ENCODE measurements at regions not wholly inside any gene's neighbourhood (a gene's known extent, or its start where the extent isn't known, plus 50 kb on each side); places are given as distances from the start of the nearest gene placed in this dataset.

DNA sequence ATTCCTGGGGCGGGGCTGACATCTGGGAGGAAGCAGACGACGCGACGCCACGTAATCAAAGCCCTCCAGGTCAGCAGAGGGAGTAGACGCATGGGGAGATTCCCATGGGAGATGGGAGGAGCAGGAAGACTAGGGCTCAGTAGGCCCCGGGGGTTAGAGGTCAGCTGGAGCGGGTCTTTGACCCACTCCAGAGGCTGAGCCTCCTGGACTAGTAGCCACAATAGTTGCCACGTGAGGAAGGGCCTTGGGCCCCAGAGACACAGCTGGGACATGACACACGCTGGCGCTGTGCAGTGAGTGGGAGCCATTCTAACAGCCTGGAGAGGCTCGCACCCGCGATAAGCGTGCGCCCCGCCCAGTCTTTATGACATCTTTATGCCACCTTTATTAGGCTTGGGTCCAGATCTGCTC lies 95.7 kb upstream of the AMZ2 start (continued):
- TF ChIP-seq, protein P1, sequence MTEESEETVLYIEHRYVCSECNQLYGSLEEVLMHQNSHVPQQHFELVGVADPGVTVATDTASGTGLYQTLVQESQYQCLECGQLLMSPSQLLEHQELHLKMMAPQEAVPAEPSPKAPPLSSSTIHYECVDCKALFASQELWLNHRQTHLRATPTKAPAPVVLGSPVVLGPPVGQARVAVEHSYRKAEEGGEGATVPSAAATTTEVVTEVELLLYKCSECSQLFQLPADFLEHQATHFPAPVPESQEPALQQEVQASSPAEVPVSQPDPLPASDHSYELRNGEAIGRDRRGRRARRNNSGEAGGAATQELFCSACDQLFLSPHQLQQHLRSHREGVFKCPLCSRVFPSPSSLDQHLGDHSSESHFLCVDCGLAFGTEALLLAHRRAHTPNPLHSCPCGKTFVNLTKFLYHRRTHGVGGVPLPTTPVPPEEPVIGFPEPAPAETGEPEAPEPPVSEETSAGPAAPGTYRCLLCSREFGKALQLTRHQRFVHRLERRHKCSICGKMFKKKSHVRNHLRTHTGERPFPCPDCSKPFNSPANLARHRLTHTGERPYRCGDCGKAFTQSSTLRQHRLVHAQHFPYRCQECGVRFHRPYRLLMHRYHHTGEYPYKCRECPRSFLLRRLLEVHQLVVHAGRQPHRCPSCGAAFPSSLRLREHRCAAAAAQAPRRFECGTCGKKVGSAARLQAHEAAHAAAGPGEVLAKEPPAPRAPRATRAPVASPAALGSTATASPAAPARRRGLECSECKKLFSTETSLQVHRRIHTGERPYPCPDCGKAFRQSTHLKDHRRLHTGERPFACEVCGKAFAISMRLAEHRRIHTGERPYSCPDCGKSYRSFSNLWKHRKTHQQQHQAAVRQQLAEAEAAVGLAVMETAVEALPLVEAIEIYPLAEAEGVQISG (CRISPR knock-in tag; IDR thresholded peaks at IDR 0.05), result 0 out of 2 replicates have a peak, but pooled peaks have one; percentile 33

DNA sequence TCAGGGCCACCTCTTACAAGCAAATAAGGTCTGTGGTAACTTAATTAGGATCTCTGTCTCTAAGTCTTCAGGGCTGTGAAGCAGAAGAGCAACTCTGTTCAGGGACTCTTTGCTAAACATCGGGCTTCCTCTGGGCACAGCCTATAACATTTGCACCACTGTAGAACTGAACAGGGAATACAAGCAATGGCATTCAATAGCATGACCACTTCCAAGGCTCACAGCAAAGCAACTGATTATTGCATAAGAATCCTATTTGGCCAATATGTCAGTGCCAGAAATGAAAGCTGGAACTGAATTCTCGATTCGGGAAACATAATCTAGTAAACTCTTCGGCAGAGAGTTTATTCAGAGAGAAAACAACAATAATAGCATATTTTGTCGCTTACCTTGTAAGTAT lies 92.2 kb upstream of the AMZ2 start:
- 37% methylated on average over 5 of the region's 5 CpGs for WGBS (ENCODE audit: low lambda C conversion rate)
- DNase-seq (ENCODE audit: low spot score), result no peak
- in situ Hi-C loops (cut with HindIII; ENCODE audit: extremely low pct_ligation_motif_present, low pct_unique_long_range_greater_than_20kb) (loop anchor here (25.0 kb wide), 1 partner anchor 607 kb away; no protein-coding TSS in a partner anchor), intact Hi-C loops (cut with micrococcal nuclease; ENCODE audit: unreplicated experiment) (no loop called here)
- CTCF ChIA-PET (ENCODE audit: low intra/inter-chr PET ratio, low total read pairs), result no interaction called here
- Histone ChIP-seq H4K20me1 (ENCODE audit: insufficient read depth, low read length) (no peaks in the 10 kb centered on the region), H3K4me2 (ENCODE audit: low read depth, low read length) (no peak overlapping the region), H3K27ac (ENCODE audit: extremely low read length, insufficient read depth, low read length) (no peak overlapping the region), H3K36me3 (replicated peaks in 1 of 2; ENCODE audit: control insufficient read depth in 1 of 2, insufficient read depth in 2 of 2, low read length in 2 of 2) (no peaks in the 10 kb centered on the region), H3K9me3 (ENCODE audit: low read length) (no peaks in the 10 kb centered on the region), H3K4me1 (ENCODE audit: insufficient read depth, low read length) (peaks cover 7% of the 10 kb centered on the region; the same call in 1 of the 2 replicates), H3K27me3 (ENCODE audit: control insufficient read depth in 1 of 2, insufficient read depth in 2 of 2, low read length in 2 of 2) (peaks cover 0 to 2% of the 10 kb centered on the region in 2 experiments; a peak in 1 of 5 replicates), H2AFZ (ENCODE audit: low read length) (no peak overlapping the region), H3K9ac (ENCODE audit: insufficient read depth, low read depth, low read length) (no peak overlapping the region), H3K4me3 (replicated peaks in 1 of 3; ENCODE audit: insufficient read depth in 1 of 3, low read depth in 2 of 3, low read length in 3 of 3) (no peak overlapping the region), H3K79me2 (ENCODE audit: insufficient read depth, low read length) (no peaks in the 10 kb centered on the region)
- no peak for FAIRE-seq
- POLR2A ChIA-PET, result no interaction called here
- no peak for ATAC-seq
- BruUV-seq (replicated peaks), result no TSS peak
- no peak for TF ChIP-seq GZF1 (CRISPR knock-in tag; IDR thresholded peaks at IDR 0.05)
- 0 out of 2 replicates have a peak, but pooled peaks have one; percentile 51 for TF ChIP-seq CEBPB (IDR thresholded peaks at IDR 0.05; ENCODE audit: borderline replicate concordance, low read depth, low read length)

Data from HepG2 (cell line).